Osteocyte (in vitro differentiated cells): ENCODE measurements at regions not wholly inside any gene's neighbourhood (a gene's known extent, or its start where the extent isn't known, plus 50 kb on each side); places are given as distances from the start of the nearest gene placed in this dataset.

Experiments
- DNase-seq: peaks from one replicate; pipeline ENCODE4 v3.0.0; 2021; ENCODE audit warnings: mixed read lengths; ENCODE audit not compliant: unreplicated experiment; ENCODE audit errors: extremely low spot score
- H3K27ac Mint-ChIP-seq: one replicate; pipeline ENCODE4 v1.8.0; 2021; ENCODE audit warnings: mild to moderate bottlenecking, mixed read lengths; ENCODE audit not compliant: unreplicated experiment
- H3K27me3 Mint-ChIP-seq: one replicate; pipeline ENCODE4 v1.8.0; 2021; ENCODE audit warnings: mixed read lengths; ENCODE audit not compliant: unreplicated experiment
- H3K36me3 Mint-ChIP-seq: one replicate; pipeline ENCODE4 v1.8.0; 2021; ENCODE audit warnings: mixed read lengths; ENCODE audit not compliant: unreplicated experiment
- H3K4me1 Mint-ChIP-seq: one replicate; pipeline ENCODE4 v1.8.0; 2021; ENCODE audit warnings: mixed read lengths; ENCODE audit not compliant: unreplicated experiment
- H3K4me3 Mint-ChIP-seq: one replicate; pipeline ENCODE4 v1.8.0; 2021; ENCODE audit warnings: mild to moderate bottlenecking, moderate library complexity, mixed read lengths; ENCODE audit not compliant: unreplicated experiment
- H3K9me3 Mint-ChIP-seq: one replicate; pipeline ENCODE4 v1.8.0; 2021; ENCODE audit warnings: mixed read lengths; ENCODE audit not compliant: unreplicated experiment
- CTCF ChIP-seq: fragments of 200-600 bp; sonication (generic); IDR thresholded peaks from 2 replicates; pipeline ENCODE4 v1.5.0; 2021; ENCODE audit warnings: antibody characterized with exemption, mild to moderate bottlenecking, moderate library complexity

- no peaks in the 10 kb centered on the region for H3K4me1 Mint-ChIP-seq
- no peak for TF ChIP-seq CTCF
- no peak for DNase-seq
- no peaks in the 10 kb centered on the region for H3K9me3 Mint-ChIP-seq
- no peak overlapping the region for H3K27ac Mint-ChIP-seq
- no peaks in the 10 kb centered on the region for H3K36me3 Mint-ChIP-seq
- no peak overlapping the region for H3K4me3 Mint-ChIP-seq
- H3K27me3 Mint-ChIP-seq: no peaks in the 10 kb centered on the region
Measured at GRCh38 chr3:118304557-118304956, 730.1 kb downstream of the IGSF11 start.

- no peak overlapping the region for H3K27ac Mint-ChIP-seq
- H3K4me1 Mint-ChIP-seq: no peaks in the 10 kb centered on the region
- DNase-seq: no peak
- H3K9me3 Mint-ChIP-seq: peaks cover 14% of the 10 kb centered on the region
- H3K27me3 Mint-ChIP-seq: no peaks in the 10 kb centered on the region
- H3K36me3 Mint-ChIP-seq: no peaks in the 10 kb centered on the region
- TF ChIP-seq CTCF: no peak
- no peak overlapping the region for H3K4me3 Mint-ChIP-seq
Measured at GRCh38 chr3:118332699-118333098, 701.9 kb downstream of the IGSF11 start.

GRCh38 chr3:118337649-118338048 lies 697.0 kb downstream of the IGSF11 start:
- Mint-ChIP-seq H3K36me3 (no peaks in the 10 kb centered on the region), H3K27ac (no peak overlapping the region), H3K4me3 (no peak overlapping the region), H3K9me3 (peaks cover 1% of the 10 kb centered on the region), H3K27me3 (no peaks in the 10 kb centered on the region), H3K4me1 (no peaks in the 10 kb centered on the region)
- TF ChIP-seq CTCF: no peak
- DNase-seq: no peak

GRCh38 chr3:118347396-118348168 lies 687.1 kb downstream of the IGSF11 start:
- no peaks in the 10 kb centered on the region for H3K27me3 Mint-ChIP-seq
- H3K4me3 Mint-ChIP-seq: no peak overlapping the region
- H3K9me3 Mint-ChIP-seq: peaks cover 8% of the 10 kb centered on the region
- TF ChIP-seq CTCF: no peak
- no peak for DNase-seq
- no peak overlapping the region for H3K27ac Mint-ChIP-seq
- no peaks in the 10 kb centered on the region for H3K36me3 Mint-ChIP-seq
- no peaks in the 10 kb centered on the region for H3K4me1 Mint-ChIP-seq

- H3K4me1 Mint-ChIP-seq: no peaks in the 10 kb centered on the region
- no peak overlapping the region for H3K4me3 Mint-ChIP-seq
- H3K27ac Mint-ChIP-seq: no peak overlapping the region
- no peaks in the 10 kb centered on the region for H3K27me3 Mint-ChIP-seq
- TF ChIP-seq CTCF: no peak
- no peaks in the 10 kb centered on the region for H3K36me3 Mint-ChIP-seq
- peaks cover 8% of the 10 kb centered on the region for H3K9me3 Mint-ChIP-seq
- DNase-seq: no peak
Measured at GRCh38 chr3:118348169-118348557, 686.5 kb downstream of the IGSF11 start.
